Midbrain (tissue), 1 donor: ENCODE measurements at regions not wholly inside any gene's neighbourhood (a gene's known extent, or its start where the extent isn't known, plus 50 kb on each side); places are given as distances from the start of the nearest gene placed in this dataset.

Experiments
- DNase-seq: peaks from one replicate; lab custom pipeline; 2025; lab: John Stamatoyannopoulos, UW

- DNase-seq, result no peak
These were observed 264.7 kb upstream of the KCNH8 start for GRCh38 chr3:18883571-18883970.

GRCh38 chr3:18880691-18881090 is 267.6 kb upstream of the KCNH8 start:
- no peak for DNase-seq

- no peak for DNase-seq
These were observed 275.8 kb upstream of the KCNH8 start for GRCh38 chr3:18872466-18872865.

GRCh38 chr3:18870642-18871041 is 277.7 kb upstream of the KCNH8 start:
- DNase-seq, result no peak

- DNase-seq, result no peak
These were observed 278.2 kb upstream of the KCNH8 start for GRCh38 chr3:18870074-18870640.

- DNase-seq, result no peak
These were observed 279.2 kb upstream of the KCNH8 start for GRCh38 chr3:18868911-18869689.

- DNase-seq, result no peak
These were observed 281.4 kb upstream of the KCNH8 start for GRCh38 chr3:18866899-18867298.

- no peak for DNase-seq
These were observed 283.2 kb upstream of the KCNH8 start for GRCh38 chr3:18864933-18865731.

GRCh38 chr3:18862077-18862476 is 286.2 kb upstream of the KCNH8 start:
- no peak for DNase-seq

- no peak for DNase-seq
These were observed 287.2 kb upstream of the KCNH8 start for GRCh38 chr3:18861137-18861536.

GRCh38 chr3:18853269-18853668 is 295.0 kb upstream of the KCNH8 start:
- DNase-seq, result no peak

GRCh38 chr3:18847583-18848197 is 300.6 kb upstream of the KCNH8 start:
- DNase-seq, result no peak

GRCh38 chr3:18843983-18844382 is 304.3 kb upstream of the KCNH8 start:
- DNase-seq, result no peak

GRCh38 chr3:18843188-18843587 is 305.1 kb upstream of the KCNH8 start:
- DNase-seq, result no peak

GRCh38 chr3:18841422-18842343 is 306.6 kb upstream of the KCNH8 start:
- no peak for DNase-seq

- no peak for DNase-seq
These were observed 307.7 kb upstream of the KCNH8 start for GRCh38 chr3:18840535-18841137.

GRCh38 chr3:18838758-18839157 is 309.6 kb upstream of the KCNH8 start:
- no peak for DNase-seq

GRCh38 chr3:18837137-18837755 is 311.1 kb upstream of the KCNH8 start:
- DNase-seq, result no peak

GRCh38 chr3:18835021-18835420 is 313.3 kb upstream of the KCNH8 start:
- no peak for DNase-seq

- no peak for DNase-seq
These were observed 318.2 kb upstream of the KCNH8 start for GRCh38 chr3:18830087-18830486.

GRCh38 chr3:18828637-18829036 is 319.7 kb upstream of the KCNH8 start:
- DNase-seq, result no peak
